ENCODE measurements at regions not wholly inside any gene's neighbourhood (a gene's known extent, or its start where the extent isn't known, plus 50 kb on each side); places are given as distances from the start of the nearest gene placed in this dataset.
A peak's percentile ranks its signal among the peaks of the same experiment; 100 is the strongest.
"Not testable (repeated sequence)": the region's sequence is repeated elsewhere in the genome, so short reads cannot be mapped to it uniquely, and the experiment has no call there.

DNA sequence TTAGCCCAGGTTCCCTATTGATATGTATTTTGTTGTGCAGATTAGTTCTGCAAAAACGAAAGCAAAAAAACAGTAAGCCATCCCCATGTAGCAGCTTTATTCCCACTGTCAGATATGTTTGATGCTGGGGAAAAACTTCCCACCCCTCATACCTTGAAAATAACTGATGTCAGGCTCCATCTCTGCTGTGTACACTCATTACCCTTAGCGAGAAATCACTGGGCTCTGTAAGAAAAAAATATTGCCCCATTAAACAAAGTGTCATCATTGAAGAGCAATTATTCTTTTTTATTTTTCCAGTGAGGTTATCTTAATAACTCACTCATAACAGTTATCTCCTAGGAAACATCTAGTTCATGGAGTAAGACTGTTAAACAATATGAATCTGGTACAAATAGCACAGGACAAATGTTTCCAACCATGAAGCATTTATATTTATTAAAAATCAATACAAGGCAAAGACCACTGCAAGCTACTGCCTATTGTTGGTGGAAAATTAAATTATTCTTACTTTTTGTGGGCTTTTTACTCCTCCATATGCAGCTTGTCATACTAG is 268.8 kb downstream of the LMBRD1 start:
- Histone ChIP-seq H3K23ac (ENCODE audit: insufficient read length, low read depth, low read length) (no peak overlapping the region), H2AK5ac (ENCODE audit: insufficient read length, low read length) (no peak overlapping the region), H4K8ac (replicated peaks; ENCODE audit: insufficient read length, low read depth, low read length) (no peak overlapping the region), H3K9me3 (ENCODE audit: control insufficient read depth, low read depth, low read length) (no peaks in the 10 kb centered on the region), H3K27ac (ENCODE audit: insufficient read length, low read depth, low read length) (no peak overlapping the region), H3K18ac (ENCODE audit: insufficient read length, low read depth, low read length) (no peak overlapping the region), H2AFZ (ENCODE audit: low read length) (no peak overlapping the region), H3K79me1 (ENCODE audit: insufficient read depth, low read depth, low read length, poor library complexity, severe bottlenecking) (no peaks in the 10 kb centered on the region), H4K91ac (ENCODE audit: insufficient read length, low read depth, low read length) (no peak overlapping the region), H2BK12ac (ENCODE audit: insufficient read length, low read depth, low read length) (no peak overlapping the region), H3K23me2 (ENCODE audit: insufficient read length, low read depth, low read length, poor library complexity, severe bottlenecking) (no peaks in the 10 kb centered on the region), H3K79me2 (ENCODE audit: insufficient read depth, low read length) (no peaks in the 10 kb centered on the region), H3K4ac (ENCODE audit: low read depth, low read length) (no peak overlapping the region), H3T11ph (ENCODE audit: low read length) (no peak overlapping the region), H3K4me2 (ENCODE audit: insufficient read depth, insufficient read length, low read length) (no peak overlapping the region), H2BK15ac (ENCODE audit: low read depth, low read length) (no peak overlapping the region), H2BK5ac (ENCODE audit: insufficient read length, low read length) (no peak overlapping the region), H3K14ac (ENCODE audit: insufficient read depth, low read length) (no peak overlapping the region), H2BK120ac (ENCODE audit: low read depth, low read length, poor library complexity, severe bottlenecking) (no peak overlapping the region), H3K9ac (ENCODE audit: extremely low read depth, insufficient read length, low read length) (no peak overlapping the region), H3K27me3 (ENCODE audit: insufficient read depth, low read length) (no peaks in the 10 kb centered on the region), H3K56ac (ENCODE audit: insufficient read length, low read depth, low read length) (no peak overlapping the region), H4K5ac (ENCODE audit: insufficient read length, low read depth, low read length) (no peak overlapping the region), H2BK20ac (ENCODE audit: low read depth, low read length, poor library complexity, severe bottlenecking) (no peak overlapping the region), H4K20me1 (ENCODE audit: control insufficient read depth, insufficient read depth, insufficient read length) (no peaks in the 10 kb centered on the region), H3K4me1 (ENCODE audit: insufficient read depth, low read length) (no peaks in the 10 kb centered on the region)
- no CpG with 5 or more reads among the region's 2 CpGs for WGBS (ENCODE audit: extremely low coverage, insufficient read length, low lambda C conversion rate)
- TF ChIP-seq CTCF (conservative IDR thresholded peaks at IDR 0.05) = no peak
- Mint-ChIP-seq H3K36me3 (ENCODE audit: insufficient read depth in 1 of 3, low read depth in 3 of 3) (no peaks in the 10 kb centered on the region), H3K4me3 (no peak overlapping the region), H3K27me3 (ENCODE audit: low read depth) (no peaks in the 10 kb centered on the region), H3K9me3 (no peaks in the 10 kb centered on the region), H3K27ac (no peak overlapping the region), H3K4me1 (no peaks in the 10 kb centered on the region)
- DNase-seq = no peak

- not testable (repeated sequence) for H3K56ac ChIP-seq (ENCODE audit: insufficient read length, low read depth, low read length); H3K23me2 ChIP-seq (ENCODE audit: insufficient read length, low read depth, low read length, poor library complexity, severe bottlenecking); H4K8ac ChIP-seq (replicated peaks; ENCODE audit: insufficient read length, low read depth, low read length); H3T11ph ChIP-seq (ENCODE audit: low read length); H3K79me1 ChIP-seq (ENCODE audit: insufficient read depth, low read depth, low read length, poor library complexity, severe bottlenecking); H3K27ac ChIP-seq (ENCODE audit: insufficient read length, low read depth, low read length); H4K20me1 ChIP-seq (ENCODE audit: control insufficient read depth, insufficient read depth, insufficient read length); H2BK12ac ChIP-seq (ENCODE audit: insufficient read length, low read depth, low read length); H2BK5ac ChIP-seq (ENCODE audit: insufficient read length, low read length); H2BK15ac ChIP-seq (ENCODE audit: low read depth, low read length); H3K36me3 Mint-ChIP-seq (ENCODE audit: insufficient read depth in 1 of 3, low read depth in 3 of 3); H3K79me2 ChIP-seq (ENCODE audit: insufficient read depth, low read length); H2BK120ac ChIP-seq (ENCODE audit: low read depth, low read length, poor library complexity, severe bottlenecking); H3K18ac ChIP-seq (ENCODE audit: insufficient read length, low read depth, low read length); H2AK5ac ChIP-seq (ENCODE audit: insufficient read length, low read length); H4K91ac ChIP-seq (ENCODE audit: insufficient read length, low read depth, low read length); H3K27me3 ChIP-seq (ENCODE audit: insufficient read depth, low read length); H3K4me1 ChIP-seq (ENCODE audit: insufficient read depth, low read length); H3K4ac ChIP-seq (ENCODE audit: low read depth, low read length); H3K9me3 Mint-ChIP-seq; H3K27me3 Mint-ChIP-seq (ENCODE audit: low read depth); H3K9me3 ChIP-seq (ENCODE audit: control insufficient read depth, low read depth, low read length); H3K23ac ChIP-seq (ENCODE audit: insufficient read length, low read depth, low read length); H3K9ac ChIP-seq (ENCODE audit: extremely low read depth, insufficient read length, low read length); H2AFZ ChIP-seq (ENCODE audit: low read length); H4K5ac ChIP-seq (ENCODE audit: insufficient read length, low read depth, low read length); H2BK20ac ChIP-seq (ENCODE audit: low read depth, low read length, poor library complexity, severe bottlenecking); H3K4me1 Mint-ChIP-seq
- peak overlapping the region; percentile 87; the same call in 1 of the 2 replicates for H3K14ac ChIP-seq (ENCODE audit: insufficient read depth, low read length)
- peak overlapping the region in 1 of 2 experiments; percentile 76; a peak in 2 of 5 replicates for H3K4me3 Mint-ChIP-seq
- no CpG with 5 or more reads among the region's 9 CpGs for WGBS (ENCODE audit: extremely low coverage, insufficient read length, low lambda C conversion rate)
- peak; percentile 72 for DNase-seq
- peak overlapping the region in 1 of 3 experiments; percentile 95; a peak in 3 of 7 replicates for H3K27ac Mint-ChIP-seq
- H3K4me2 ChIP-seq (ENCODE audit: insufficient read depth, insufficient read length, low read length) = peak overlapping the region; percentile 19
Measured at GRCh38 chr6:69515480-69515879, 281.3 kb downstream of the LMBRD1 start.

Data from H9 (cell line).